ENCODE measurements at regions not wholly inside any gene's neighbourhood (a gene's known extent, or its start where the extent isn't known, plus 50 kb on each side); places are given as distances from the start of the nearest gene placed in this dataset.

- TF ChIP-seq EZH2 (IDR thresholded peaks at IDR 0.05; ENCODE audit: low read depth, low read length, severe bottlenecking) (no peak), CHD1 (IDR thresholded peaks at IDR 0.05; ENCODE audit: low read depth, low read length) (no peak), KDM5A (IDR thresholded peaks at IDR 0.05; ENCODE audit: low read length) (no peak), RNF2 (IDR thresholded peaks at IDR 0.05; ENCODE audit: borderline replicate concordance, low read depth, low read length, missing control alignments, poor library complexity, severe bottlenecking) (no peak), KDM1A (IDR thresholded peaks at IDR 0.05; ENCODE audit: borderline replicate concordance, low read length) (0 out of 2 replicates have a peak, but pooled peaks have one; percentile 46), BRCA1 (IDR thresholded peaks at IDR 0.05; ENCODE audit: low read depth, low read length) (no peak), SIRT6 (IDR thresholded peaks at IDR 0.05; ENCODE audit: low read length) (no peak), JUND (IDR thresholded peaks at IDR 0.05; ENCODE audit: low read length) (no peak), POLR2AphosphoS5 (IDR thresholded peaks at IDR 0.05; ENCODE audit: low read depth, low read length) (no peak), EP300 (IDR thresholded peaks at IDR 0.05; ENCODE audit: borderline replicate concordance in 1 of 2, low read depth in 2 of 2, low read length in 2 of 2) (peak in 1 of 2 experiments; percentile 96; a peak in 2 of 3 replicates), KDM4A (IDR thresholded peaks at IDR 0.05; ENCODE audit: low read depth, low read length, severe bottlenecking) (no peak), BACH1 (IDR thresholded peaks at IDR 0.05; ENCODE audit: low read length) (no peak), TAF7 (optimal IDR thresholded peaks at IDR 0.05; ENCODE audit: borderline replicate concordance, low read depth, low read length) (no peak), SIX5 (IDR thresholded peaks at IDR 0.05; ENCODE audit: low read depth, low read length) (no peak), MAFK (IDR thresholded peaks at IDR 0.05; ENCODE audit: low read depth, low read length) (no peak), PHF8 (conservative IDR thresholded peaks at IDR 0.05; ENCODE audit: low read depth, low read length) (no peak), TEAD4 (IDR thresholded peaks at IDR 0.05; ENCODE audit: low read depth, low read length) (peak; percentile 76), HDAC6 (IDR thresholded peaks at IDR 0.05; ENCODE audit: low read depth, low read length) (no peak), CHD2 (IDR thresholded peaks at IDR 0.05; ENCODE audit: low read length) (peak; percentile 40; the same call in 1 of the 2 replicates), YY1 (IDR thresholded peaks at IDR 0.05; ENCODE audit: low read depth, low read length) (peak; percentile 80), USF2 (IDR thresholded peaks at IDR 0.05; ENCODE audit: low read length) (no peak), GABPA (IDR thresholded peaks at IDR 0.05; ENCODE audit: borderline replicate concordance, insufficient read depth, low read length) (no peak), E2F6 (IDR thresholded peaks at IDR 0.05) (no peak)
Measured at GRCh38 chr12:115507951-115508722, 769.4 kb downstream of the MED13L start (continued).

Measured in H1 (cell line).